ENCODE measurements at regions not wholly inside any gene's neighbourhood (a gene's known extent, or its start where the extent isn't known, plus 50 kb on each side); places are given as distances from the start of the nearest gene placed in this dataset.

DNA sequence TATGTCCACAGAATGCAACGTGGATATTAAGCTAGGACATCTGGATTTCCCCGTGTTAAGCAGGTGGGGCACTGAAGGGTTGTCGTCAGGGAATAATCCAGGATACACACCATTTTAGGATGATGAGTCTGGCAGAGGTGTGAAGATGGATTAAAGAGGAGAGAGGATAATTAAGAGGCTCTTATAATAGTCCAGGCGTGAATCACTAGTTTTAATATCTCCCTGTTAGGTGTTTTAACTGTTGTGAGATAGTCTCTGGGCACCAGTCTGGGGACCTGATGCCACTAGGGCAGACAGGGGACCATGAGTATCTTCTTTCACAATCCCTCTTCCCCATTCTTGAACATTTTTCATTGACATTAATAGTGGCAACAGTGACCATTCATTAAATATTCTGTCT, 216.7 kb downstream of the TBX5 start:
- TF ChIP-seq YY1 (IDR thresholded peaks at IDR 0.05; ENCODE audit: insufficient read depth, insufficient read length) = no peak
- TF ChIP-seq ZNF274 (IDR thresholded peaks at IDR 0.05; ENCODE audit: low read depth, low read length) = no peak
- TF ChIP-seq SUZ12 (IDR thresholded peaks at IDR 0.05; ENCODE audit: extremely low read depth, insufficient read depth, insufficient read length) = no peak
